CD4-positive, alpha-beta T cell (primary cell): ENCODE measurements at regions not wholly inside any gene's neighbourhood (a gene's known extent, or its start where the extent isn't known, plus 50 kb on each side); places are given as distances from the start of the nearest gene placed in this dataset.

Source experiments
- ATAC-seq: fragments of 200-7000 bp; cut with Tn5 transposase; one replicate; pipeline ENCODE4 v1.10.0; 2022; ENCODE audit warnings: mild to moderate bottlenecking; ENCODE audit not compliant: poor library complexity
- CTCF ChIA-PET: fragments of 350-600 bp; sonication (Branson Sonifier 250); formaldehyde crosslinking; loops from one replicate; lab custom pipeline; 2021; ENCODE audit warnings: antibody characterized with exemption, inconsistent platforms; lab: Charles Lee
- POLR2A ChIA-PET: fragments of 350-600 bp; sonication (Branson Sonifier 250); formaldehyde crosslinking; loops from one replicate; lab custom pipeline; 2021; ENCODE audit warnings: antibody characterized with exemption, inconsistent platforms; lab: Charles Lee
- DNase-seq, 14 experiments: peaks; one replicate each; pipeline ENCODE4 v3.0.0-alpha.2; 2013 to 2020; ENCODE audit warnings: mixed read lengths in 2 of 14
- H3K27ac ChIP-seq, 2 donors: one replicate each; pipeline versions ENCODE4 v1.5.1 to v1.7.0; 2013; ENCODE audit warnings: low read length in 2 of 2, low read depth in 1 of 2, mild to moderate bottlenecking in 1 of 2
- H3K27me3 ChIP-seq, 2 experiments: 1 replicate in 1 of 2; 2 replicates in 1 of 2; pipeline versions ENCODE4 v1.6.1 to v1.7.0; 2013; ENCODE audit warnings: low read length in 2 of 2, control low read depth in 1 of 2, mild to moderate bottlenecking in 1 of 2, moderate library complexity in 1 of 2; ENCODE audit not compliant: insufficient read depth in 2 of 2, control insufficient read depth in 1 of 2
- H3K36me3 ChIP-seq: one replicate; pipeline ENCODE4 v1.6.1; 2013; ENCODE audit warnings: low read length, control low read depth; ENCODE audit not compliant: insufficient read depth
- H3K4me1 ChIP-seq: one replicate; pipeline ENCODE4 v1.6.1; 2013; ENCODE audit warnings: low read length, control low read depth; ENCODE audit not compliant: insufficient read depth
- H3K4me3 ChIP-seq: one replicate; pipeline ENCODE4 v1.5.1; 2013; ENCODE audit warnings: mild to moderate bottlenecking, low read length, moderate library complexity
- H3K9me3 ChIP-seq, 2 experiments: 1 replicate in 1 of 2; 2 replicates in 1 of 2; pipeline versions ENCODE4 v1.6.1 to v1.7.0; 2013; ENCODE audit warnings: low read length in 2 of 2, mild to moderate bottlenecking in 2 of 2, control low read depth in 1 of 2, moderate library complexity in 1 of 2; ENCODE audit not compliant: control insufficient read depth in 1 of 2, insufficient read depth in 1 of 2
- H3K27ac Mint-ChIP-seq: one replicate; pipeline ENCODE4 v1.8.0; 2020; ENCODE audit warnings: mixed read lengths
- H3K27me3 Mint-ChIP-seq: one replicate; pipeline ENCODE4 v1.8.0; 2021; ENCODE audit warnings: mixed read lengths
- H3K36me3 Mint-ChIP-seq: one replicate; pipeline ENCODE4 v1.8.0; 2021; ENCODE audit warnings: low read depth, mixed read lengths
- H3K4me1 Mint-ChIP-seq: one replicate; pipeline ENCODE4 v1.8.0; 2021; ENCODE audit warnings: low read depth, mixed read lengths
- H3K4me3 Mint-ChIP-seq: one replicate; pipeline ENCODE4 v1.8.0; 2020; ENCODE audit warnings: mild to moderate bottlenecking, mixed read lengths
- H3K9me3 Mint-ChIP-seq: one replicate; pipeline ENCODE4 v1.8.0; 2020; ENCODE audit warnings: mixed read lengths
- intact Hi-C, 2 experiments: fragments of 100-400 bp; cut with DNase I in 1 of 2; cut with micrococcal nuclease in 1 of 2; formaldehyde crosslinking; loops; one replicate each; pipeline versions ENCODE4 v1.15.1 to v1.9.0; 2023 to 2025; cut with DNase I, micrococcal nuclease
- TF ChIP-seq, protein P1 (sequence below): fragments of 200-600 bp; IDR thresholded peaks from one replicate; pipeline ENCODE4 v1.8.0; 2022; ENCODE audit warnings: antibody characterized with exemption, mild to moderate bottlenecking

DNA sequence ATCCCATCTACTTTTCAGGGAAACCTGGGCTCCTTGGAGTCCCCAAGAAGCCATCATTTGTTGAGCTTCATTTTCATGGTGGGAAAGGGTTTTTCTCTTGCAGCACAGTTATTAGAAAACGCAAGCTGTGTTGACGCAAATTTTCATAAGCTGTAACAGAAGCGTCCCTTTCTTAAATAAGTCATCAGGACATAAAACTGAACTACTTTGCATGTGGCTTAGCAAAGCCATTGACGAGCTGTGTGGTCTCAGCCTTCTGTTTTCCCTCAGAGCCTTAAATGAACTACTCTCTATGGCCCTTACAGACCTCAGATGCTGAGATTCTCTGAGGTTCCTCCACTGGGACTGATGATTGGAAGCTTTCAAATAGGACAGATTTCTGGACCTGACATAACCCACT is 85.1 kb downstream of the ARL4C start:
- Histone ChIP-seq H3K27ac (no peak overlapping the region), H3K9me3 (no peaks in the 10 kb centered on the region), H3K4me3 (no peak overlapping the region), H3K36me3 (no peaks in the 10 kb centered on the region), H3K4me1 (peaks cover 22% of the 10 kb centered on the region), H3K27me3 (no peaks in the 10 kb centered on the region)
- no peaks in the 10 kb centered on the region for H3K9me3 Mint-ChIP-seq
- ChIA-PET POLR2A (interaction anchor here (1.0 to 2.3 kb wide), 2 partner anchors 11 to 15 kb away, joined by 4 to 8 read pairs; no protein-coding TSS in a partner anchor), CTCF (no interaction called here)
- no peaks in the 10 kb centered on the region for H3K36me3 Mint-ChIP-seq
- intact Hi-C loops: no loop called here
- no peak overlapping the region for H3K4me3 Mint-ChIP-seq
- ATAC-seq (no peak), DNase-seq (no peak)
- no peak overlapping the region for H3K27ac Mint-ChIP-seq
- no peaks in the 10 kb centered on the region for H3K27me3 Mint-ChIP-seq
- H3K4me1 Mint-ChIP-seq: peaks cover 46% of the 10 kb centered on the region
- TF ChIP-seq, protein P1, sequence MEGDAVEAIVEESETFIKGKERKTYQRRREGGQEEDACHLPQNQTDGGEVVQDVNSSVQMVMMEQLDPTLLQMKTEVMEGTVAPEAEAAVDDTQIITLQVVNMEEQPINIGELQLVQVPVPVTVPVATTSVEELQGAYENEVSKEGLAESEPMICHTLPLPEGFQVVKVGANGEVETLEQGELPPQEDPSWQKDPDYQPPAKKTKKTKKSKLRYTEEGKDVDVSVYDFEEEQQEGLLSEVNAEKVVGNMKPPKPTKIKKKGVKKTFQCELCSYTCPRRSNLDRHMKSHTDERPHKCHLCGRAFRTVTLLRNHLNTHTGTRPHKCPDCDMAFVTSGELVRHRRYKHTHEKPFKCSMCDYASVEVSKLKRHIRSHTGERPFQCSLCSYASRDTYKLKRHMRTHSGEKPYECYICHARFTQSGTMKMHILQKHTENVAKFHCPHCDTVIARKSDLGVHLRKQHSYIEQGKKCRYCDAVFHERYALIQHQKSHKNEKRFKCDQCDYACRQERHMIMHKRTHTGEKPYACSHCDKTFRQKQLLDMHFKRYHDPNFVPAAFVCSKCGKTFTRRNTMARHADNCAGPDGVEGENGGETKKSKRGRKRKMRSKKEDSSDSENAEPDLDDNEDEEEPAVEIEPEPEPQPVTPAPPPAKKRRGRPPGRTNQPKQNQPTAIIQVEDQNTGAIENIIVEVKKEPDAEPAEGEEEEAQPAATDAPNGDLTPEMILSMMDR: no peak

- peaks cover 53% of the 10 kb centered on the region for H3K4me1 Mint-ChIP-seq
- ChIA-PET POLR2A (no interaction called here), CTCF (interaction anchor here (1.6 kb wide), 1 partner anchor 90 kb away, joined by 4 read pairs; no protein-coding TSS in a partner anchor)
- no peaks in the 10 kb centered on the region for H3K36me3 Mint-ChIP-seq
- H3K4me3 Mint-ChIP-seq: no peak overlapping the region
- no peak for ATAC-seq
- TF ChIP-seq, protein P1: no peak
- H3K27me3 ChIP-seq: no peaks in the 10 kb centered on the region
- intact Hi-C loops: no loop called here
- H3K4me3 ChIP-seq: no peak overlapping the region
- H3K27ac ChIP-seq: no peak overlapping the region
- DNase-seq: no peak
- no peaks in the 10 kb centered on the region for H3K9me3 ChIP-seq
- no peaks in the 10 kb centered on the region for H3K9me3 Mint-ChIP-seq
- no peak overlapping the region for H3K27ac Mint-ChIP-seq
- H3K4me1 ChIP-seq: peaks cover 19% of the 10 kb centered on the region
- no peaks in the 10 kb centered on the region for H3K27me3 Mint-ChIP-seq
- H3K36me3 ChIP-seq: no peaks in the 10 kb centered on the region
These were observed 86.4 kb downstream of the ARL4C start for GRCh38 chr2:234410526-234410925.

- TF ChIP-seq, protein P1: no peak
- intact Hi-C loops: no loop called here
- H3K36me3 Mint-ChIP-seq: no peaks in the 10 kb centered on the region
- H3K9me3 ChIP-seq: no peaks in the 10 kb centered on the region
- POLR2A ChIA-PET: no interaction called here
- peaks cover 51% of the 10 kb centered on the region for H3K4me1 Mint-ChIP-seq
- CTCF ChIA-PET: interaction anchor here (1.6 kb wide), 1 partner anchor 91 kb away, joined by 4 read pairs; no protein-coding TSS in a partner anchor
- H3K27me3 Mint-ChIP-seq: no peaks in the 10 kb centered on the region
- H3K9me3 Mint-ChIP-seq: no peaks in the 10 kb centered on the region
- no peak overlapping the region for H3K27ac ChIP-seq
- no peak overlapping the region for H3K4me3 ChIP-seq
- DNase-seq: no peak
- ATAC-seq: no peak
- H3K4me1 ChIP-seq: peaks cover 14% of the 10 kb centered on the region
- H3K27me3 ChIP-seq: no peaks in the 10 kb centered on the region
- H3K4me3 Mint-ChIP-seq: no peak overlapping the region
- H3K36me3 ChIP-seq: no peaks in the 10 kb centered on the region
- no peak overlapping the region for H3K27ac Mint-ChIP-seq
These were observed 87.3 kb downstream of the ARL4C start for GRCh38 chr2:234409590-234409989.
